Stimulated activated CD8-positive, alpha-beta memory T cell treated with anti-CD3 and anti-CD28 coated beads, Interleukin-7, amount 100 ng/mL, for 48 hours (primary cell): ENCODE measurements at regions not wholly inside any gene's neighbourhood (a gene's known extent, or its start where the extent isn't known, plus 50 kb on each side); places are given as distances from the start of the nearest gene placed in this dataset.

ENCODE experiments used
- DNase-seq, 2 donors: peaks; one replicate each; pipeline ENCODE4 v3.0.0-alpha.2; 2020; ENCODE audit warnings: low read depth in 1 of 2; ENCODE audit errors: extremely low read depth in 1 of 2

GRCh38 chr17:13973960-13974651 lies 95.2 kb upstream of the COX10 start:
- DNase-seq, result no peak

- no peak for DNase-seq
Observed at GRCh38 chr17:13977837-13978236, 91.5 kb upstream of the COX10 start.

GRCh38 chr17:13978478-13978877 lies 90.8 kb upstream of the COX10 start:
- no peak for DNase-seq

GRCh38 chr17:13981881-13982280 lies 87.4 kb upstream of the COX10 start:
- no peak for DNase-seq

- DNase-seq, result no peak
Observed at GRCh38 chr17:13984956-13985355, 84.3 kb upstream of the COX10 start.

GRCh38 chr17:13986855-13987254 lies 82.4 kb upstream of the COX10 start:
- DNase-seq, result no peak

- DNase-seq, result no peak
Observed at GRCh38 chr17:13989138-13989537, 80.2 kb upstream of the COX10 start.

- no peak for DNase-seq
Observed at GRCh38 chr17:13993106-13993505, 76.2 kb upstream of the COX10 start.

GRCh38 chr17:13994050-13994449 lies 75.3 kb upstream of the COX10 start:
- DNase-seq, result no peak

GRCh38 chr17:13995856-13996271 lies 73.4 kb upstream of the COX10 start:
- DNase-seq, result no peak

GRCh38 chr17:13996276-13996675 lies 73.0 kb upstream of the COX10 start:
- DNase-seq, result no peak

- DNase-seq, result no peak
Observed at GRCh38 chr17:13996748-13997147, 72.6 kb upstream of the COX10 start.

- no peak for DNase-seq
Observed at GRCh38 chr17:14004927-14005620, 64.2 kb upstream of the COX10 start.

GRCh38 chr17:14006249-14006942 lies 62.9 kb upstream of the COX10 start:
- DNase-seq, result no peak

- no peak for DNase-seq
Observed at GRCh38 chr17:14007951-14008350, 61.4 kb upstream of the COX10 start.

- DNase-seq, result no peak
Observed at GRCh38 chr17:14011036-14011692, 58.1 kb upstream of the COX10 start.

- DNase-seq, result no peak
Observed at GRCh38 chr17:14011740-14012405, 57.4 kb upstream of the COX10 start.

- no peak for DNase-seq
Observed at GRCh38 chr17:14014657-14015056, 54.6 kb upstream of the COX10 start.

GRCh38 chr17:14015271-14015670 lies 54.0 kb upstream of the COX10 start:
- no peak for DNase-seq

GRCh38 chr17:14016858-14017257 lies 52.4 kb upstream of the COX10 start:
- no peak for DNase-seq
